GM12873 (cell line): ENCODE measurements at regions not wholly inside any gene's neighbourhood (a gene's known extent, or its start where the extent isn't known, plus 50 kb on each side); places are given as distances from the start of the nearest gene placed in this dataset.
A peak's percentile ranks its signal among the peaks of the same experiment; 100 is the strongest.

Experiments used
- CTCF ChIP-seq: IDR thresholded peaks from 2 replicates; pipeline ENCODE4 v1.5.1; 2012; ENCODE audit warnings: low read depth, mild to moderate bottlenecking, moderate library complexity, low read length, control low read depth; ENCODE audit not compliant: insufficient read depth; ENCODE audit errors: missing control alignments

GRCh38 chr3:73192036-73192738 is 130.7 kb downstream of the EBLN2 start:
- peak; percentile 34 for TF ChIP-seq CTCF

- TF ChIP-seq CTCF, result no peak
Observed at GRCh38 chr3:73197187-73197586, 135.7 kb downstream of the EBLN2 start.

GRCh38 chr3:73203101-73203500 is 141.6 kb downstream of the EBLN2 start:
- no peak for TF ChIP-seq CTCF

- TF ChIP-seq CTCF, result no peak
Observed at GRCh38 chr3:73203633-73204032, 142.2 kb downstream of the EBLN2 start.

GRCh38 chr3:73204841-73205240 is 143.4 kb downstream of the EBLN2 start:
- TF ChIP-seq CTCF, result no peak

- TF ChIP-seq CTCF, result no peak
Observed at GRCh38 chr3:73206030-73206429, 144.6 kb downstream of the EBLN2 start.

- no peak for TF ChIP-seq CTCF
Observed at GRCh38 chr3:73207946-73208440, 146.5 kb downstream of the EBLN2 start.

- no peak for TF ChIP-seq CTCF
Observed at GRCh38 chr3:73210759-73211158, 149.3 kb downstream of the EBLN2 start.
